ENCODE measurements at regions not wholly inside any gene's neighbourhood (a gene's known extent, or its start where the extent isn't known, plus 50 kb on each side); places are given as distances from the start of the nearest gene placed in this dataset.
"Not testable (repeated sequence)": the region's sequence is repeated elsewhere in the genome, so short reads cannot be mapped to it uniquely, and the experiment has no call there.

DNA sequence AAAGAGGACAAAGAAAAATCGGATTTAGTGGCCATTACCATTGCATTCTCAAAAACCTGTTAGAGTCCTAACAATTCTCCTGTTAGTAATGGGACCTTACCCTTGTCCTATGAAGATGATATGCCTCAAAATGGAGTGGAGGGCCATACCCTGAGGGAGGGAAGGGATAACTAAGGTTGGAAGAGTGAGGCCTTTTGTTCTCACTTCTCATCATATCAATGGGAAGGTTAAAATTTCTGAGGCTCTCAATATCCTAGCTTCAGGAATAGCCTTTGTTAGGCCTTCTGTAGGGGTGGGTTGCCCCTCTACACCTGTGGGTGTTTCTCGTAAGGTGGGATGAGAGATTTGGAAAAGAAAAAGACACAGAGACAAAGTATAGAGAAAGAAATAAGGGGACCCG lies 109.4 kb upstream of the SGIP1 start:
- not testable (repeated sequence) for DNase-seq

DNA sequence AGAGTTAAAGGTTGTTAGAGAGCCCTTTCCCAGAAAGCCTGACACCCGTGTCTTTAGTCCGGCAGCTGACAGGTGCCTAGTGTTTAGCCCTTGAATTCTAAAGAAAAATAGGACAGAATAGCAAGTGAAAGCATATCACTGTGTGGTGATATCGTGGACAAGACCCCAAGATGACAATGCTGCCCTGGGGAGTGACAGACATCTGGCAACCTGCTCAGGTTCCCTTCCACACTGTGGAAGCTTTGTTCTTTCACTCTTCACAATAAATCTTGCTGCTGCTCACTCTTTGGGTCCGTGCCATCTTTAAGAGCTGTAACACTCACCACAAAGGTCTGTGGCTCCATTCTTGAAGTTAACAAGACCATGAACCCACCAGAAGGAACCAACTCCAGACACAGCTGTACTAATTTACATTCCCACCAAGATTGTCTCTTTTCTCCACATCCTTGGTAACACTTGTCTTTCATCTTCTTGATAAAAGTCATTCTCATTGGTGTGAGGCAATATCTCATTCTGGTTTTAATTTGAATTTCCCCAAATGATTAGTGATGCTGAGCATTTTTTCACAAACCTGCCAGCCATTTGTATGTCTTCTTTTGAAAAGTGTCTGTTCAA lies 107.6 kb upstream of the SGIP1 start:
- DNase-seq: no peak

DNA sequence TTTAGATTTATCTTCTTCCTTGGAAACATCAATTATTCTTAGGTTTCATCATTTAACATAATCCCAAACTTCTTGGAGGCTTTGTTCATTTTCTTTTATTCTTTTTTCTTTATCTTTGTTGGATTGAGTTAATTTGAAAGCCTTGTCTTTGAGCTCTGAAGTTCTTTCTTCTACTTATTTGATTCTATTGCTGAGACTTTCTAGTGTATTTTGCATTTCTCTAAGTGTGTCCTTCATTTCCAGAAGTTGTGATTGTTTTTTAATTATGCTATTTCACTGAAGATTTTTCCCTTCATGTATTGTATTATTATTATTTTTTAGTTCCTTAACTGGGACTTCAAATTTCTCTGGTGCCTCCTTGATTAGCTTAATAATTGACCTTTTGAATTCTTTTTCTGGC lies 103.1 kb upstream of the SGIP1 start:
- DNase-seq: not testable (repeated sequence)

DNA sequence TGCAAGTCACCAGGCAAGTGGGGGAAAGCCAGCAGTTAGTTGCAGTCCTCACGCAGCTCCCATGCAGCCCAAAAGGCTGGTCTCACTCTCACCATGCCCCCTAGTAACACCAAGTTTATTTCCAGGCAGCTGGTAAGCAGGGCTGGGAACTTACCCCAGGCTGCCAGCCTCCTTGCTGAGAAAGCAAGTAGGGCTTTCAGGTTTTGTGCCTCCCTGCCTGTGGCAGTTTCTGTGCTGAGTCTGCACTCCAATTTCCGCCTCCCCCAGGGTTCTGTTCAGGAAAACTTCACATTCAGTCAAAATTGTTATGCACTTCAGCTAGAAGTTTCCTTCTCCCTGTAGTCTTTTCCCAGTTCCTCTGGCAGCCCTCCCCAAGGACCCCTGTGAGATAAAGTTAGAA lies 102.0 kb upstream of the SGIP1 start:
- no peak for DNase-seq

DNA sequence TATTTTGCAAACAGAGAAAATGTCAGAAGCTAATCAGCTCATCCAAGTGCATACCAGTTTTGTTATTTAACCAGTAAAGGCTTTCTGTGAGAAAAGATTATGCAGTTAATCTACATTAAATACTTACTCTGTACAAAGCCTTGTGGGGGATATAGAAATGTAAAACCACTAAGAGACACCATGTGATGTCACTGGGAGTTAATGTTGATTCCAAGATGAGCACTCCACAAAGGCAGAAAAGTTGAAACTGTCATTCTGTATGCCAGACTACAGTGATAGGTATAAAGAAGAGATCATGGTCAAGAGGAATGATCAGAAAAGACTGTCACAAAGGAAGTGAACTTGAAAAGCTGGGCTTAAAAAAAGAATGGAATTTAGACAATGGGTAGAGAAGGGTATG lies 100.3 kb upstream of the SGIP1 start:
- DNase-seq: no peak

DNA sequence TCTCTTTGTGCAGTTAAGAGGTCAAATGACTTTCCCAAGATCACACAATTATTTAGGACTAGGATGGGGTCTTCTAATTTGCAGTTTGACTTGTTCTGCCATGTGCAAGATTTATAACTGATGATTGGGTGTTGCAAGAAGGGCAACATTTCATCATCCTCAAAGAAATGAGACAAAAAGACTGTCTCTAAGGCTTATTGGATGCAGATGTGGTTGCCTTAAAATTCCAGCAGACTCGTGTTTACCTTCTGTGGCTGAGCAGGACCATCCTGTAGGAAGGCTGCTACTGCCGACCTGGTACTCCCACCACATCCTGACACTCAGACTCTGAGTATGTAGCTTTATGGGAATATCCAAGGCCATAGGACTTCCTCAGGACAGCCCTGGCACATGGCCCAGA lies 99.9 kb upstream of the SGIP1 start:
- DNase-seq: no peak

DNA sequence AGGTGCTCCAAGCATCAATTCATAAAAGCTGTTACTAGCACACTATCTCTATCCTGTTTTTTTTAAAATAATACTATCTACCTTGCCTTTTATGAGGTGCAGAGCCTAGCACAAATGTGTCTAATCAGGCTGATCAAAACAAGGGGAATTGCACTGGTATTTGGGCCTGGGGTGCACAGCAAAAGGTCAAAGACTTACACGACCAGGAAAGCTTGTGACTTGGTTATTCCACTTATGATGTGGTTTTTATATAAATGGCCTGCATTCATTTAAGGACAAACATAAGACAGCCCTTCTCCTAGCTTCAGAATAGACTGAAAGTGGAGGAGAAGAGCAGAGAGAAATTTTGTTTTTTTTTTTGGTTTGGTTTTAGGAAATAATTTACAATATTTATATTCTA lies 98.4 kb upstream of the SGIP1 start:
- DNase-seq: no peak

DNA sequence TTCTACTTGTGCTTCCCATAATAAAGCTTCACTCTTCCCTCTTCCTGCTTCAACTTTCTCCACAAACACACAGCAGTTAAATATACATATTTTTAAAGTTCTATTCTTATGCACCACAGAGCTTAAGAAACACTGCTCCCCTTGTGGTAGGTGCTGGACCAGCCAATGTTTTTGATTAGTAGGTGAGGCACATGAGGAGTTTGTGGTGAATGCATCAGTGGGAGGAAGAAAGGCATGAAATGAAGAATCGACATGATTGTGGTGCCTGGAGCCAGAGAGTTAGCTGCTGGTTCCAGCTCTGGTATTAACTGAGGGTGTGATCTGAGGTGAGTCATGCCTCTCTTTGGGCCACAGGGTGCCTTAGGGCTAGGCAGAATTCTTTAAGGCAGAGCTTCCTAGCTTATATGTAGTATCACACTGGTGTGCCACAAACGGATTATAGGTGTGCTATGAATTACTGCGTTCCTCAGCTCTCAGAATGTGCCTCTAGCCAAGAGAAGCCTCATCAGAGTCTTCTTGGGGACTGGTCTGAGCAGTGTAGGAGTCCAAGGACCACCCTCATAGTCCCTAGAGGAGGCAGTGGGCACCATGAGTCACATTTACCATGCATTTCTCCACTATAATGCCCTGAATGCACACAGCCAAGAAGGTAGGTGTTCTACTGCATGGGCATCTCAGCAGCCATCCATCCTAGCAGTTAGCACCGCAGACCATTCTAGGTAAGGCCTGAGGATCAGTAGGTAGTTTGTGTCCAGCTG lies 97.4 kb upstream of the SGIP1 start:
- no peak for DNase-seq

DNA sequence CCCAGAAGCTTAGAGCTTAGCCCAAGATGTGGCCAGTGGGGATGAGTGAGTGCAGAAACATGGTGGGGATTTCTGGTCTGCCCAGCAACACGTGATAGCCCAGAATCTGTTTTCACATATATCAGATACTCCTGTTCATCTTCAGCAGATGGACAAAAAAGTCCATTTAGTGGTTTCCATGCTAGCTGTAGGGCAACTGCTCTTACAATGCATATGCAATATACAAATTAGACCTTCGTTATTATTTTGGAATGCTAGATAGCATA lies 96.9 kb upstream of the SGIP1 start:
- no peak for DNase-seq

DNA sequence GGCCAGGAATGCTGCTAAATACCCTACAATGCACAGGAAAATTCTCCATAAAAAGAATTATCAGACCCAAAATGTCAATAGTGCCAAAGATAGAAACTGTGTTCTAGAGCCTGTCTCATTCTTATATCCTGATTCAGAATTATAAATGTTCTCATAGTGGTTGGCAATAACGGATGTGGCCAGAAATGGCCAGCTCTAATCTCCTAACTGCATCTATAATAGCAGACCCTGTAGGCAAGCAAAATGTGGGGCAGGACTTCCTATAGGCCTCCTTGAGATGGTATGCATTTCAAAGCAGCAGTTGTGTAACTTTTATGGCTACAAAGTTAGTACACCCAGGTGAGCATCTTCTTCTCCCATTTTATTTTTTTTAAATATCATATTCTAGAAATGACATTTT lies 95.9 kb upstream of the SGIP1 start:
- no peak for DNase-seq

DNA sequence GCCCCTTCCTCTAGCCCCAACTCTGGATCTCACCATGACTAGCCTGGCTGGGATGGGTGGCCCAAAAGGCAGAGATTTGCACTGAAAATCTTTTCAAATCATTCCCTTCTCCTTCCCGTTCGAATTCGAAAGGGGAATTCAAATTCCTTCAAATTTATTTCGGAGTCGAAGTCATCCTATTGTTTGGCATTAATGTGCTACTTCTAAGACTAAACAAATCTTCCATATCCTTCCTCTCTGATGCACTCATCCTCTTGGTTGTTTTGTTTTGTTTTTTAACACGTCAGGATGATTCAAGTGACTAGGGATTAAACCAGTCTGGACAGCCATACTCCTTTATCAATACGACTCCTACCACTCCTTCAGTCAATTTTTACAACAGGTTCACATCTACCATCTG lies 95.5 kb upstream of the SGIP1 start:
- DNase-seq: no peak

DNA sequence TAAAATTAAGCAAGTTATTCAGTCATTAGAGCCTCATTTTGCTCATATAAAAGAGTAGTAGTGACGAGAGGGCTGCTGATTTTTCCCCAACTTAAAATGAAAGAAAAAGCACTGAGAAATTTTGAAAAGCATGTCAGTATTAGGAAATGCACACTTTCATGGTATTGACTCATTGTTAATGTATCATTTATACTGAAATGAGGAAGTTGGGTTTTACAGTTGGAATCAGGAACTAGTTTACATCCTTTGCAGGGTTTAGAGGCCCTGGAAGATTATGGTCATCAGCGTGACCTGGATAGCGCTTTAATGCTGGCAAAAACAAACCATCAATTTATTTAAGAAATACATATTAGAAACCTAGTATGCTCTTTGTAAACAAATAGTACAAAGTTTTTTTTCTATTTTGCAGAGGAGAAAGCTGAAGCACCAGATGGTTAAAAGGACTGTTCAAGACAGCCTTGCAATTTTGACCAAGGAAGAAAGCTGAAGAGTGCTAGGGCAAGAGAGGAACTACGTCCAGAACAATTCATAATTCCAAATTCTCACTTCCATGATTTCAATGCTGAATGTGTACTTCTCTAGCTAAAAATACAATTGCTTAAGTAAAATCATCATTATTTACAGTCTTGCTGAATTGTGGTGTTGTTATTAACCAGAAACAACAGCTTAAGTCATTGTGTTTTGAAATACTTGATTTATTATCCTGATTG lies 94.8 kb upstream of the SGIP1 start:
- DNase-seq: no peak

DNA sequence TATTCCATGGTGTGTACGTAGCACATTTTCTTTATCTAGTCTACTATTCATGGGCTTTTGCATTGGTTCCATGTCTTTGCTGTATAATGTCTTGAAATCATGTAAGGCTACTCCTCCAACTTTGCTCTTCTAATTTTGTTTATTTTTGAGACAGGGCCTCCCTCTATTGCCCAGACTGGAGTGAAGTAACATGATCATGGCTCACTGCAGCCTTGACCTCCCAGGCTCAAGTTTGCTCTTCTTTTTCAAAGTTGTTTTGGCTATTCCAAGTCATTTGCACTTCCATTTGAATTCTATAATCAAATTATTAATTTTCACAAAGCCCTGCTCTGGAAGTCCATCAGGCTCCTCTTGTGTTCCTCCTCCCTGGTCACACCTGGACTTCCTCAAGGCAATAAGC lies 90.2 kb upstream of the SGIP1 start:
- DNase-seq: no peak

DNA sequence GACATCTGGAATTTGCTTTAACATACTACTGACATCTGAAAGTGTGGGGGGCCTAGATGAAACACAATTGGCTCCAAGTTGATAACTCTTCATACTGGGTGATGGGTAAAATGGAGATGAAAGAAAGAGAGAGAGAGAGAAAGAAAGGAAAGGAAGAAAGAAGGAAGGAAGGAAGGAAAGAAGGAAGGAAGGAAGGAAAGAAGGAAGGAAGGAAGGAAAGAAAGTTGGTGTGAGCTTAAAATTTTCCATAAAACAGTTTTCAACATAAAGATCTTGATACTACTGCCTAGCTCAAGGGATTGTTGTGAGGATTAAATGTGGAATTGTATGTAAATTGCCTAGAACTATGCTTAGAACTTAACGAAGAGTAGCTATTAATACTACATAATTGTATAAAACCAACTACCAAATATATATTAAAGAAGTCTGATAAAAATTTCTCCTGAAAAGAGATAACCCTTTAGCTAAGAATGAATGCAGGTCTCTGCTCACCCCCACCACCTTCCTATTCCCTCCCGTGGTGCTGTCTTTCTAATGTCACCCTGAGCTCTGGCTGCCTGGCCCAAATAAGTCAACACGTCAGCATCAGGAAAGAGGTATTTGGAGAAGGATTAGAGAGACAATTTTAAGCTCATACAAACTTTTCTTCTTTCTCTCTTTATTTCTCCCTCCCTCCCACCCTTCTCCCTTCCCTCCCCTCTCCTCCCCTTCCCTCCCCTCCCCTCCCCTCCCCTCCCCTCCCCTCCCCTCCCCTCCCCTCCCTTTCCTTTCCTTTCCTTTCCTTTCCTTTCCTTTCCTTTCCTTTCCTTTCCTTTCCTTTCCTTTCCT lies 89.3 kb upstream of the SGIP1 start:
- no peak for DNase-seq

DNA sequence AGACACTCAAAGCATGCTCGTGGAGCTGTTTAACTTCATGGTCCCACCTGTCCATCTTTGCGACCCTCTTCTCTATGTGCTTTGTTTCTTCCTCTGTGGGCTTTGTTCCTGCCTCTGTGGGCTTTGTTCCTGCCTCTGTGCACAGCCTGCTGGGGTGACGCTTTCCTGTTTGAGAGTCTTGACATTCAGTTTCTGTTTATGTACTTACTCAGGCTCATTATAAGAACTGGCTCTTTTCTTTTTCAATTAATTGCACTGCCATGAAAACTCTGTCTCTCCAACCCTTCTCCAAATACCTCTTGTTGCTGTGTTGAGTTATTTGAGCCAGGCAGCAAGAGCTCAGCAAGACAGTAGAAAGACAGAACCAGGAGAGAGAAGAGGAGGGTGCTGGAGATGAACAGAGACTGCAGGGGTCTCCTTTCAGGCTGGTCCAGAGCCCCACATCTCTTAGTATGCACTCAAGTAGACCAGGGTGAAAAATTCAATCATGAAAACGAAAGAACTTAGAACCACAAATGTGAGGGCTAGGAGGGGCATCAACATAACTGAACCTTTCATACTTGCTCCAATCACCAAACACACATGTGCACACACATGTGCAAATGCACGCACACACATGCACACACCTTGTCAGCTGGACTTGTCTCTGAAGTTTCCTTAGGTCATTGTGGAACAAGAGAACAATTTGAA lies 88.3 kb upstream of the SGIP1 start:
- DNase-seq: peak in 21 of 56 donors; percentile 0 to 44 (median 7)

DNA sequence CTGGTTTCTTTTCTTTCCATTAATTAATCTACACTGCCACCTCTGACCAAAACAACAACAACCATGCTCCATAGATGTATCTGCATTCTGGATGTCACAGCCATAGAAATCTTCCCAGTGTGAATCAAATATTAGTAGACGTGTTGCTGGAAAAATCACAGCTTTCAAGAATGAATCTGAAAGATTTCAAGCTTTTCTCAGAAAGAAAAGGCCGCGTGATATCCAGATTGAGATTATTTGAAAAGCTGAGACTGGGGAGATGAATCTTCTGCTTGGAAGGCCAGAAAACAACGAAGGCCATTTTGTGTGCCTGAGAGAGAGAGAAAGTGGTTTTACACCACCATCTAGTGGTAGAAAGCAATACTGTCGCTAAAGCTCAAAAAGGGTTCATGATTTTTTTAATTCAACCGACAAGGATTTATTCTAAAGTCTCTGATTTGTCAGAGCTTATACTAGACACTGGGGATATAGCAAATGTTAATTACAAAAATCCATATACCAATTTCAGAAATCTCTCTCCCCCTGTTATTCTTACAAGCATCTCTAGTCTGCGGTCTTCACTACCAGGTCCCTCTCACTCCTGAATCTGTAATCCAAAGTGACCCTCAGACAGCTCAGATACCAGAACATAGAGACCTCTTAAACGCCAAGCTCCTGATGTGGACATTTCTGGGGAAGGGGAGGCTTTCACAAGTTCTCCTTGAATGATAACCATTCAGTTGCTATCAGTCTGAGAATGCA lies 87.5 kb upstream of the SGIP1 start:
- DNase-seq: peak in 22 of 56 donors; percentile 1 to 80 (median 10)

DNA sequence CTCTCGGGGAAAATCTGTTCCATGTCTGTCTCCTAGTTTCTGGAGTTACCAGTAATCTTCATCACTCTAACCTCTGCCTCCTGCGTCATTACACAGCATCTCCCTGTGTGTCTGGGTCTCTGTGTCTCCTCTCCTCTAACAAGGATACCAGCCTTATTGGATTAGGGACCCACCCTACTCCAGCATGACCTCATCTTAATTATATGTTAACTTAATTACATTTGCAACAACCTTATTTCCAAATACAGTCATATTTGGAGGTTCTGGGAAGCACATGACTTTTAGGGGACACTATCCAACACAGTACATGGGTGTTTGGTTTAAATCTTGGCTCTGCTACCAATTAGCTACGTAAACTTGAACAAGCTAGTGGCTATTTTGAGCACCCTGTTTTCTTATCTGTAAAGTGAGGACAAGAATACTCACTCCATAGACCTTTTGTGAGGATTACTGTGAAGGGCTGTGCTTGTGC lies 83.9 kb upstream of the SGIP1 start:
- no peak for DNase-seq

DNA sequence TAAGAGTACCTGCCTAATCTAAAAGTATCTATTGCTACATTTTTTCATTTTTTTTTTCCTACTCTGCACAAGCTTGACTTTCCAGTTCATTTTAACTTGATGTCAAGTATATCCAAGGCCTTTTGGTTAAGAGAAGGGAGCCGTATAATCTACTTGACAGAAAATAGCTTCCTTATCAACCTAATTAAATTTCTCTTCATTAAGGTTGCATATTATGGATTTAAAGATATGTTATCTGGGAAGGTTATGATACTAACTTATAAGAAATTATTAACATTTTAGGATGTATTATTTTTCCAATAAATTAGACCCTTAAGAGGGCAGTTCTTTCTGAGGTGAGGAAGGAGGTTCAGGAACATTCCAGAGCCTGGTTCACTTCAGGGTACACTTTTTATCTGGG lies 83.1 kb upstream of the SGIP1 start:
- no peak for DNase-seq

DNA sequence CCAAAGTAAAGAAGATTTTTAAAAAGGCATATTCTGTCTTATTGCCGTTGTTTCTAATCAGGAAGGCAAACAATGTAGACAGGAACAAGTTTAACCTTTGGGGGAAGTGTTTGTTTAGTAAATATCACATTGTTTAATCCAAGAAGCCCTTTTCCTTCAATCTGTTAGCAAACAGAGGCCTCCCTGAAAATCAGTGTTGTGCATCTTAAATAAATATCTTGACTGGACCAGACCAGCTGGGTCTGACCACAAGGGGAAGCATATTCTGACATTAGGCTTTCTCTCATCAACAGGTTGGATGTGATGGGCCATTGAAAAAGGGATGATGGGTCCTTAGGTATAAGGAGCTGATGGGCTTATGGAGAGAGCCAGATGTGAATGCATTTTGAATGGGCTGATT lies 81.8 kb upstream of the SGIP1 start:
- DNase-seq: no peak

DNA sequence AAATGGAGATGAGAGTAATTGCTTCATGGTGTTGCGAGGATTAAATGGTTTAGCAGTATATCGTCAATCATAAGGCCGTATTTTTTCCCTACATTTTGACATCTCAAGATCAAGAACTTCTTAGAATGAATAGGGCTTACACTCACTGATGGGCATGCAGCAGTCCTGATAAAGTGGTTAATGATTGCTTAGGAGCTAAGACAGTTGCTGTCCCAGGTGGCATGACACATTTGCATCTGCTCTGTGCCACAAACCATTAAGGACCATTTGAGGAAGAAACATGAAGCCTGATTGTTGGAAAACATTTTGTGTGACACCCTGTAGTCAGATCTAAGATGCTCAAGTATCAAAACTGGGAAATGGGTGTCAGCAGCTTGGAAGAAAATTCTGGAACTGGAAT lies 81.0 kb upstream of the SGIP1 start:
- no peak for DNase-seq

DNA sequence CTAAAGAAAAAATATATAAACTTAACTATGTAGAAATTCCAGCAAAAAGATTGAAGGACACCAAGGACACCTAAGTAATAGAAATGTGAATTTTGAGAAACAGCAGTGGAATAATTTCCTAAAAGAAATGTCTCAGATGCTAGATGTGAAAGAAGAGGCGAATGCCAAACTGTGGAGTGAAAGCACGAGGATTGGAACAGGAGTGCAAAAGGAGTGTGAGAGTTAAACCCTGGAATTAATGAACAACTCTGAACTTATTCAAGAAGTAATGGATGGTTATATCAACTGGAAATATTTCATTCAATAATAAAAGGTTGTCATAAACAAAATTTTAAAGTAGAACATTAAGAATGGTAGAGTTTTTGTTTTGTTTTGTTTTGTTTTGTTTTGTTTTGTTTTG lies 78.5 kb upstream of the SGIP1 start:
- no peak for DNase-seq
